Mesendoderm (in vitro differentiated cells): ENCODE measurements at regions not wholly inside any gene's neighbourhood (a gene's known extent, or its start where the extent isn't known, plus 50 kb on each side); places are given as distances from the start of the nearest gene placed in this dataset.

ENCODE experiments used
- DNase-seq: peaks from one replicate; pipeline ENCODE4 v3.0.0; 2013
- H2AK5ac ChIP-seq: 2 replicates; pipeline ENCODE4 v1.6.1; 2013; ENCODE audit warnings: low read length, inconsistent platforms
- H2BK120ac ChIP-seq: 2 replicates; pipeline ENCODE4 v1.6.1; 2013; ENCODE audit warnings: low read depth, mild to moderate bottlenecking, low read length, moderate library complexity, mixed read lengths
- H2BK15ac ChIP-seq: replicated peaks from 2 replicates; pipeline ENCODE4 v1.6.1; 2013; ENCODE audit warnings: low read depth, mild to moderate bottlenecking, moderate library complexity
- H2BK5ac ChIP-seq: 2 replicates; pipeline ENCODE4 v1.6.1; 2013; ENCODE audit warnings: low read length, inconsistent platforms
- H3K18ac ChIP-seq: 2 replicates; pipeline ENCODE4 v1.6.1; 2013; ENCODE audit warnings: mild to moderate bottlenecking, low read length, mixed read lengths
- H3K23ac ChIP-seq: one replicate; pipeline ENCODE4 v1.6.1; 2013; ENCODE audit warnings: low read length
- H3K27ac ChIP-seq: 2 replicates; pipeline ENCODE4 v1.5.1; 2013; ENCODE audit warnings: low read depth, mild to moderate bottlenecking, inconsistent platforms, low read length, moderate library complexity
- H3K27me3 ChIP-seq: 2 replicates; pipeline ENCODE4 v1.6.1; 2013; ENCODE audit warnings: low read length, control low read depth, mild to moderate bottlenecking, inconsistent platforms; ENCODE audit not compliant: insufficient read depth, poor library complexity
- H3K36me3 ChIP-seq: 2 replicates; pipeline ENCODE4 v1.6.1; 2013; ENCODE audit warnings: low read length, inconsistent platforms; ENCODE audit not compliant: control insufficient read depth, insufficient read depth
- H3K4ac ChIP-seq: one replicate; pipeline ENCODE4 v1.6.1; 2013; ENCODE audit warnings: low read depth, mild to moderate bottlenecking, low read length, moderate library complexity
- H3K4me1 ChIP-seq: 2 replicates; pipeline ENCODE4 v1.6.1; 2013; ENCODE audit warnings: low read depth, low read length, inconsistent platforms; ENCODE audit not compliant: control insufficient read depth
- H3K4me2 ChIP-seq: 2 replicates; pipeline ENCODE4 v1.6.1; 2013; ENCODE audit warnings: low read length
- H3K4me3 ChIP-seq: 2 replicates; pipeline ENCODE4 v1.5.1; 2013; ENCODE audit warnings: mild to moderate bottlenecking, low read length
- H3K56ac ChIP-seq: one replicate; pipeline ENCODE4 v1.6.1; 2013; ENCODE audit warnings: low read length
- H3K79me1 ChIP-seq: 2 replicates; pipeline ENCODE4 v1.6.1; 2013; ENCODE audit warnings: low read length, inconsistent platforms
- H3K79me2 ChIP-seq: 2 replicates; pipeline ENCODE4 v1.6.1; 2013; ENCODE audit warnings: mild to moderate bottlenecking, low read length; ENCODE audit not compliant: control insufficient read depth, insufficient read depth
- H3K9ac ChIP-seq: 2 replicates; pipeline ENCODE4 v1.6.1; 2013; ENCODE audit warnings: low read length, inconsistent platforms
- H4K5ac ChIP-seq: one replicate; pipeline ENCODE4 v1.6.1; 2013; ENCODE audit warnings: low read length
- H4K8ac ChIP-seq: one replicate; pipeline ENCODE4 v1.6.1; 2013; ENCODE audit warnings: low read depth, mild to moderate bottlenecking, control low read depth, low read length, moderate library complexity
- WGBS: extraction: QIAGEN DNeasy Blood & Tissue Kit; methylation state at CpG from one replicate; pipeline ENCODE4 v1.1.7; 2013; ENCODE audit warnings: low lambda C conversion rate, missing lambda C conversion rate; ENCODE audit not compliant: insufficient coverage; ENCODE audit errors: extremely low coverage; 5-methylcytosine and 5-hydroxymethylcytosine counted together

- no peaks in the 10 kb centered on the region for H3K36me3 ChIP-seq
- H2BK120ac ChIP-seq = no peak overlapping the region
- WGBS = no CpG with 5 or more reads among the region's 1 CpG
- H3K4me3 ChIP-seq = no peak overlapping the region
- no peaks in the 10 kb centered on the region for H3K79me1 ChIP-seq
- no peak for DNase-seq
- H3K27me3 ChIP-seq = no peaks in the 10 kb centered on the region
- no peaks in the 10 kb centered on the region for H3K4me1 ChIP-seq
- H3K23ac ChIP-seq = no peak overlapping the region
- no peaks in the 10 kb centered on the region for H3K79me2 ChIP-seq
- H2BK5ac ChIP-seq = no peak overlapping the region
- no peak overlapping the region for H2AK5ac ChIP-seq
- H3K9ac ChIP-seq = no peak overlapping the region
- H3K56ac ChIP-seq = no peak overlapping the region
- H3K4me2 ChIP-seq = no peak overlapping the region
- H4K5ac ChIP-seq = no peak overlapping the region
- no peak overlapping the region for H2BK15ac ChIP-seq
- no peak overlapping the region for H4K8ac ChIP-seq
- H3K27ac ChIP-seq = no peak overlapping the region
- no peak overlapping the region for H3K4ac ChIP-seq
- no peak overlapping the region for H3K18ac ChIP-seq
Measured at GRCh38 chr1:101337968-101338367, 101.1 kb downstream of the S1PR1 start.

- Histone ChIP-seq H4K8ac (no peak overlapping the region), H3K9ac (no peak overlapping the region), H3K36me3 (no peaks in the 10 kb centered on the region), H2BK5ac (no peak overlapping the region), H3K27ac (no peak overlapping the region), H3K79me2 (no peaks in the 10 kb centered on the region), H4K5ac (no peak overlapping the region), H3K23ac (no peak overlapping the region), H3K27me3 (no peaks in the 10 kb centered on the region), H3K79me1 (no peaks in the 10 kb centered on the region), H3K18ac (no peak overlapping the region), H3K56ac (no peak overlapping the region), H2BK15ac (no peak overlapping the region), H3K4me1 (no peaks in the 10 kb centered on the region), H3K4me2 (no peak overlapping the region), H2BK120ac (no peak overlapping the region), H2AK5ac (no peak overlapping the region), H3K4ac (no peak overlapping the region), H3K4me3 (no peak overlapping the region)
- DNase-seq = no peak
- WGBS = no CpG with 5 or more reads among the region's 5 CpGs
Measured at GRCh38 chr1:101338714-101339430, 102.1 kb downstream of the S1PR1 start.

- H3K27me3 ChIP-seq = no peaks in the 10 kb centered on the region
- no peak overlapping the region for H2BK5ac ChIP-seq
- no peak overlapping the region for H3K27ac ChIP-seq
- H2AK5ac ChIP-seq = no peak overlapping the region
- H4K5ac ChIP-seq = no peak overlapping the region
- WGBS = no CpG with 5 or more reads among the region's 4 CpGs
- H3K36me3 ChIP-seq = no peaks in the 10 kb centered on the region
- H3K4me1 ChIP-seq = no peaks in the 10 kb centered on the region
- no peak overlapping the region for H3K23ac ChIP-seq
- H3K79me1 ChIP-seq = no peaks in the 10 kb centered on the region
- no peak overlapping the region for H3K4me3 ChIP-seq
- H2BK120ac ChIP-seq = no peak overlapping the region
- no peak overlapping the region for H3K9ac ChIP-seq
- H3K79me2 ChIP-seq = no peaks in the 10 kb centered on the region
- no peak overlapping the region for H3K56ac ChIP-seq
- DNase-seq = no peak
- no peak overlapping the region for H2BK15ac ChIP-seq
- no peak overlapping the region for H4K8ac ChIP-seq
- no peak overlapping the region for H3K4me2 ChIP-seq
- H3K18ac ChIP-seq = no peak overlapping the region
- H3K4ac ChIP-seq = no peak overlapping the region
Measured at GRCh38 chr1:101344745-101345144, 107.9 kb downstream of the S1PR1 start.

GRCh38 chr1:101346419-101346818, 109.6 kb downstream of the S1PR1 start:
- Histone ChIP-seq H3K27ac (no peak overlapping the region), H3K79me2 (no peaks in the 10 kb centered on the region), H3K4me2 (no peak overlapping the region), H2BK5ac (no peak overlapping the region), H2BK120ac (no peak overlapping the region), H2AK5ac (no peak overlapping the region), H2BK15ac (no peak overlapping the region), H3K4me3 (no peak overlapping the region), H3K18ac (no peak overlapping the region), H3K27me3 (no peaks in the 10 kb centered on the region), H3K36me3 (no peaks in the 10 kb centered on the region), H3K79me1 (no peaks in the 10 kb centered on the region), H4K5ac (no peak overlapping the region), H4K8ac (no peak overlapping the region), H3K4ac (no peak overlapping the region), H3K56ac (no peak overlapping the region), H3K4me1 (no peaks in the 10 kb centered on the region), H3K23ac (no peak overlapping the region), H3K9ac (no peak overlapping the region)
- WGBS = no CpG with 5 or more reads among the region's 2 CpGs
- DNase-seq = no peak

GRCh38 chr1:101356013-101356412, 119.2 kb downstream of the S1PR1 start:
- H3K4me1 ChIP-seq = no peaks in the 10 kb centered on the region
- H3K4ac ChIP-seq = no peak overlapping the region
- no peak for DNase-seq
- no peak overlapping the region for H3K23ac ChIP-seq
- no peaks in the 10 kb centered on the region for H3K36me3 ChIP-seq
- no peak overlapping the region for H3K18ac ChIP-seq
- H2BK120ac ChIP-seq = no peak overlapping the region
- no peak overlapping the region for H4K5ac ChIP-seq
- H2AK5ac ChIP-seq = no peak overlapping the region
- no peak overlapping the region for H3K9ac ChIP-seq
- H3K27ac ChIP-seq = no peak overlapping the region
- no peaks in the 10 kb centered on the region for H3K79me1 ChIP-seq
- H2BK15ac ChIP-seq = no peak overlapping the region
- H4K8ac ChIP-seq = no peak overlapping the region
- no peak overlapping the region for H2BK5ac ChIP-seq
- H3K4me2 ChIP-seq = no peak overlapping the region
- WGBS = no CpG with 5 or more reads among the region's 3 CpGs
- H3K27me3 ChIP-seq = no peaks in the 10 kb centered on the region
- no peaks in the 10 kb centered on the region for H3K79me2 ChIP-seq
- H3K4me3 ChIP-seq = no peak overlapping the region
- H3K56ac ChIP-seq = no peak overlapping the region
